Upper lobe of left lung (tissue), 4 donors: ENCODE measurements at regions not wholly inside any gene's neighbourhood (a gene's known extent, or its start where the extent isn't known, plus 50 kb on each side); places are given as distances from the start of the nearest gene placed in this dataset.

Source experiments
- CTCF ChIP-seq, 6 experiments: fragments of 450-650 bp in 4 of 6; fragments of 200-600 bp in 2 of 6; sonication (generic) in 2 of 6; IDR thresholded peaks; one replicate each; pipeline ENCODE4 v1.5.1; 2016 to 2019; ENCODE audit warnings: antibody characterized with exemption in 6 of 6
- EP300 ChIP-seq, 4 donors: sonication (generic); formaldehyde crosslinking; IDR thresholded peaks; one replicate each; pipeline ENCODE4 v1.5.1; 2017; ENCODE audit warnings: antibody characterized with exemption in 4 of 4, control low read depth in 2 of 4
- POLR2A ChIP-seq, 4 donors: fragments of 450-650 bp; IDR thresholded peaks; one replicate each; pipeline ENCODE4 v1.5.1; 2016 to 2017; ENCODE audit warnings: antibody characterized with exemption in 4 of 4, mild to moderate bottlenecking in 2 of 4
- POLR2AphosphoS5 ChIP-seq, 2 donors: sonication (generic); formaldehyde crosslinking; IDR thresholded peaks; one replicate each; pipeline ENCODE4 v1.5.1; 2017; ENCODE audit warnings: antibody characterized with exemption in 2 of 2

- TF ChIP-seq POLR2AphosphoS5 (IDR thresholded peaks at IDR 0.05) (no peak), CTCF (IDR thresholded peaks at IDR 0.05) (no peak), POLR2A (IDR thresholded peaks at IDR 0.05) (no peak), EP300 (IDR thresholded peaks at IDR 0.05) (no peak)
Measured at GRCh38 chr2:195146761-195147541, 510.1 kb upstream of the SLC39A10 start.
